LNCAP (cell line): ENCODE measurements at regions not wholly inside any gene's neighbourhood (a gene's known extent, or its start where the extent isn't known, plus 50 kb on each side); places are given as distances from the start of the nearest gene placed in this dataset.

Experiments used
- CTCF ChIP-seq: fragments of 450-650 bp; IDR thresholded peaks from 2 replicates; pipeline ENCODE4 v1.5.1; 2017; ENCODE audit warnings: mild to moderate bottlenecking

- no peak for TF ChIP-seq CTCF
Observed at GRCh38 chr20:22678678-22679077, 94.3 kb upstream of the FOXA2 start.

GRCh38 chr20:22679197-22679596 lies 94.8 kb upstream of the FOXA2 start:
- TF ChIP-seq CTCF = no peak

GRCh38 chr20:22680031-22680740 lies 95.8 kb upstream of the FOXA2 start:
- TF ChIP-seq CTCF = no peak

GRCh38 chr20:22681591-22682248 lies 97.3 kb upstream of the FOXA2 start:
- no peak for TF ChIP-seq CTCF

GRCh38 chr20:22682381-22682780 lies 98.0 kb upstream of the FOXA2 start:
- TF ChIP-seq CTCF = no peak

- peak; percentile 84 for TF ChIP-seq CTCF
Observed at GRCh38 chr20:22684072-22684762, 99.8 kb upstream of the FOXA2 start.

GRCh38 chr20:22684763-22685443 lies 100.5 kb upstream of the FOXA2 start:
- TF ChIP-seq CTCF = 0 out of 2 replicates have a peak, but pooled peaks have one; percentile 10
